Cardiac muscle cell (in vitro differentiated cells and primary cell): ENCODE measurements at regions not wholly inside any gene's neighbourhood (a gene's known extent, or its start where the extent isn't known, plus 50 kb on each side); places are given as distances from the start of the nearest gene placed in this dataset.

Experiments used
- DNase-seq, 2 donors: peaks; one replicate each; pipeline versions ENCODE4 v3.0.0 to v3.0.0-alpha.2; 2010 to 2017; ENCODE audit warnings: low read depth in 1 of 2, low spot score in 1 of 2
- H3K27ac ChIP-seq: fragments of 200-600 bp; sonication (generic); 2 replicates; pipeline ENCODE4 v1.5.1; 2016
- H3K27me3 ChIP-seq: fragments of 200-600 bp; sonication (generic); 2 replicates; pipeline ENCODE4 v1.6.0; 2016; ENCODE audit warnings: control low read depth
- H3K36me3 ChIP-seq: fragments of 200-600 bp; sonication (generic); 2 replicates; pipeline ENCODE4 v1.5.1; 2016; ENCODE audit warnings: control low read depth
- H3K4me1 ChIP-seq: fragments of 200-600 bp; sonication (generic); 2 replicates; pipeline ENCODE4 v1.8.1; 2017; ENCODE audit warnings: low read depth, mild to moderate bottlenecking, mixed run types
- H3K4me3 ChIP-seq: fragments of 200-600 bp; sonication (generic); 2 replicates; pipeline ENCODE4 v1.5.1; 2016; ENCODE audit warnings: mild to moderate bottlenecking
- H3K9me3 ChIP-seq: fragments of 200-600 bp; sonication (generic); 2 replicates; pipeline ENCODE4 v1.5.1; 2017; ENCODE audit warnings: low read depth, mild to moderate bottlenecking, control low read depth
- TF ChIP-seq, protein P1 (sequence below): IDR thresholded peaks from 2 replicates; pipeline ENCODE4 v1.5.1; 2012; ENCODE audit warnings: low read depth, mild to moderate bottlenecking, low read length

DNA sequence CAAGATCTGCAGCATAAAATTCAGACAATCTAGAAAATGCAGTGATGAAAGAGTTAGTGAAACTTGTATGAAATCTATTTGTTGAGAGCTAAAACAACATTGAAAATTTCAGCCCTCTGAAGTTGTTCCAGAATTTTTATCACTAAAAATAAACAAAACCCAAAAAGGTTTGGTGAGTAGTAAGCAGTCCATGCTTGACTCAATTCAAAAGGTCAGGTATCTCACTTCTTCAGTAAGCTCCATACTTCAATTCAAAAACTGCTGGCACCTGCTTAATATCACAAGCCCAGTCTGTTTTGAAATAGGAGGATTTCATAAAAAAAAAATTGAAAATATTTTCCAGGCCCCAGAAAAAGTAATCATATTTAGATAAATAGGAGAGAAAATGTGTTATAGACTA, 894.4 kb downstream of the SLITRK5 start:
- DNase-seq, result no peak
- TF ChIP-seq, protein P1, sequence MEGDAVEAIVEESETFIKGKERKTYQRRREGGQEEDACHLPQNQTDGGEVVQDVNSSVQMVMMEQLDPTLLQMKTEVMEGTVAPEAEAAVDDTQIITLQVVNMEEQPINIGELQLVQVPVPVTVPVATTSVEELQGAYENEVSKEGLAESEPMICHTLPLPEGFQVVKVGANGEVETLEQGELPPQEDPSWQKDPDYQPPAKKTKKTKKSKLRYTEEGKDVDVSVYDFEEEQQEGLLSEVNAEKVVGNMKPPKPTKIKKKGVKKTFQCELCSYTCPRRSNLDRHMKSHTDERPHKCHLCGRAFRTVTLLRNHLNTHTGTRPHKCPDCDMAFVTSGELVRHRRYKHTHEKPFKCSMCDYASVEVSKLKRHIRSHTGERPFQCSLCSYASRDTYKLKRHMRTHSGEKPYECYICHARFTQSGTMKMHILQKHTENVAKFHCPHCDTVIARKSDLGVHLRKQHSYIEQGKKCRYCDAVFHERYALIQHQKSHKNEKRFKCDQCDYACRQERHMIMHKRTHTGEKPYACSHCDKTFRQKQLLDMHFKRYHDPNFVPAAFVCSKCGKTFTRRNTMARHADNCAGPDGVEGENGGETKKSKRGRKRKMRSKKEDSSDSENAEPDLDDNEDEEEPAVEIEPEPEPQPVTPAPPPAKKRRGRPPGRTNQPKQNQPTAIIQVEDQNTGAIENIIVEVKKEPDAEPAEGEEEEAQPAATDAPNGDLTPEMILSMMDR, result no peak
- Histone ChIP-seq H3K36me3 (no peaks in the 10 kb centered on the region), H3K27me3 (no peaks in the 10 kb centered on the region), H3K27ac (no peak overlapping the region), H3K4me3 (no peak overlapping the region), H3K4me1 (no peaks in the 10 kb centered on the region), H3K9me3 (no peaks in the 10 kb centered on the region)

DNA sequence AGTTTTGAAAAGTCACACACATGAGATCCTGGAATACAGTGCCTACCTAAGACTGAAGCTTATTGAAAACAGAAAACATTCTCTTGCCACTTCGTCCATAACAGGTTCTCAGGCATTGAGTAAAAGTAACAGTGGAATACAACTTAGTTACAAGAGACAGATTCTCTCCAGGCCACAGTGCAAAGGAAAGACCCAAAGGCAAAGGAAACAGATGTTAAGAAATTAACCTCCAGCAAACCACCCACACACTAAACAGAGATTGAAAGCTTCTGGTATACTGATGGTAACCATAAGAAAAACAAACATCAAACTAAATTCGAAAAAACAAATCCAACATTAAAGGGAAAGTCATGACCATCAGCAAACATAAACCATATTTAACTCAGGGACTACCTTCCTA, 914.7 kb downstream of the SLITRK5 start:
- no peak overlapping the region for H3K4me3 ChIP-seq
- no peak for DNase-seq
- TF ChIP-seq, protein P1, result no peak
- H3K27ac ChIP-seq, result no peak overlapping the region
- no peaks in the 10 kb centered on the region for H3K4me1 ChIP-seq
- no peaks in the 10 kb centered on the region for H3K9me3 ChIP-seq
- H3K27me3 ChIP-seq, result no peaks in the 10 kb centered on the region
- no peaks in the 10 kb centered on the region for H3K36me3 ChIP-seq

DNA sequence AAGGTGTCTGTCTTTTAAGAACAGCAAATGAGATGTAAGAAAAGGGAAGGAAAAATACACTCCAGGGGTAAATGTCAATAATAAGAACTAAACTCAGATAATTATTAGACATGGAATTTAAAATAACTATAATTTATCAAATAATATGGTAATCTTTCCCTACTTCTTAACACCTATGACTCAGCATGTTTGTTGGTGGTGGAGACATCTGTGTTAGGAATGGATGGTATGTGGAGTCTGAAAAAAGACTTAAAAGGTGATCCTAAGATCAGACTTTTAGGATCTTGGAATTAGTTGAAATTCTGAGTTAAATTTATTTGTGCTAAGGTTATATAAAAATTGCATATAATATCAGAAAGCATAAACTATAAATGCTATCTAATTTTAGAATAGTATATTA, 915.1 kb downstream of the SLITRK5 start:
- no peak for DNase-seq
- H3K27ac ChIP-seq, result no peak overlapping the region
- H3K9me3 ChIP-seq, result no peaks in the 10 kb centered on the region
- no peaks in the 10 kb centered on the region for H3K4me1 ChIP-seq
- no peaks in the 10 kb centered on the region for H3K27me3 ChIP-seq
- no peak overlapping the region for H3K4me3 ChIP-seq
- TF ChIP-seq, protein P1, result no peak
- no peaks in the 10 kb centered on the region for H3K36me3 ChIP-seq

DNA sequence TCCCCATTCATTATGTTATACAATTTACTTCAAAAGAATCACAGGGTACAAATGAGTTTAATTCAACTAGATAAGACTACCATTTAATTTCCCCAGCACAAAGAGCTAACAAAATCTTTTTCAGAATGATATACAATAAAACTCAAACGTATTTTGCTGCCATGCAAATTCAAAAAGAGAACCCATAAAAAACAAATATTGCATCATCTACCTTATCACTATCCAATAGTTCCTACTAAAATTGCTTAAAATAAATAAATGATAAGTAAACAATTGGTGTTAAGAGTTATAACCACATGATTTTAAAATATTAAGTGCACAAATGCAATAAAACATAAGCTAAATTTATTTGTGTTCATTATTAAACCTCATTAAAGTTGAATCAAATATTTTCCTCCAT, 919.4 kb downstream of the SLITRK5 start:
- H3K4me1 ChIP-seq, result no peaks in the 10 kb centered on the region
- TF ChIP-seq, protein P1, result no peak

DNA sequence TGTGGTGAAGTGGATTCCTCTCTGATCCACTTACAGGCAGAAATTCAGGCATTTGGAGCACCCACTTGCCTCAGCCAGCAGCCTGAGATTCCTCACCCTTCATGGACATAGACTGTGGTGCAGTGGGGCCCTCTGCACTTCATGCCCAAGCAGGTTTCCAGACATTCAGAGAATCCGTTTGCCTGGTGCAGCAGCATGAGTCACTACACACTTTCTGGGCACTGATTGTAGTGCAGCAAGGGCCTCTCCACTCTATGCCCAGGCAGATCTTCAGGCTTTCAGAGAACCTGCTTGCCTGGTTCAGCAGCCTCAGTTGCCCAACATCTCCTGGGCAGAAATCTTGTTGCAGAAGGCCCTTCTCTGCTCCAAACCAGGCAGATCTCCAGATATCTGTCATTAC, 920.9 kb downstream of the SLITRK5 start:
- H3K4me1 ChIP-seq, result no peaks in the 10 kb centered on the region
- no peak for DNase-seq
- no peaks in the 10 kb centered on the region for H3K9me3 ChIP-seq
- TF ChIP-seq, protein P1, result no peak
- H3K36me3 ChIP-seq, result no peaks in the 10 kb centered on the region
- no peak overlapping the region for H3K4me3 ChIP-seq
- H3K27ac ChIP-seq, result no peak overlapping the region
- H3K27me3 ChIP-seq, result no peaks in the 10 kb centered on the region

More for the DNA sequence above, 919.4 kb downstream of the SLITRK5 start:
- no peaks in the 10 kb centered on the region for H3K27me3 ChIP-seq
- H3K36me3 ChIP-seq, result no peaks in the 10 kb centered on the region
- H3K4me3 ChIP-seq, result no peak overlapping the region
- no peak overlapping the region for H3K27ac ChIP-seq
- H3K9me3 ChIP-seq, result no peaks in the 10 kb centered on the region
- no peak for DNase-seq

DNA sequence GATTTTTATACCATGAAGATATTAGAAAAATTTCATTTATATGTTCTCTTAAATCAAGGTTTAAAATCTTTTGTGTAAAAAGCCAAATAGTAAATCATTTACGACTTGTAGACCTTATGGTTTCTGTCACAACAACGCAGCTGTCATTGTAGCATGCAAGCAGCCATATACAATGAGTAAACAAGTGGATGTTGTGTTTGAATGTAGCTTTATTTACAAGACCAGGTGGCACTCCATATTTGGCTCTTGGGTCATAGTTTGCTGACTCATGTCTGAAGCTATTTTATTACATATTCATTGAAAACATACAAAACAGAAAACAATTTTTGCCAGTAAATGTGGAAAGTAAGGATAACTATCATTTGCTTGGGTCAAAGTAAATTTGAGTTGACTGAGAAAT, 930.8 kb downstream of the SLITRK5 start:
- Histone ChIP-seq H3K9me3 (no peaks in the 10 kb centered on the region), H3K36me3 (no peaks in the 10 kb centered on the region), H3K27me3 (no peaks in the 10 kb centered on the region), H3K27ac (no peak overlapping the region), H3K4me3 (no peak overlapping the region), H3K4me1 (no peaks in the 10 kb centered on the region)
- TF ChIP-seq, protein P1, result no peak
- DNase-seq, result no peak
